WTC11 (cell line): ENCODE measurements at regions not wholly inside any gene's neighbourhood (a gene's known extent, or its start where the extent isn't known, plus 50 kb on each side); places are given as distances from the start of the nearest gene placed in this dataset.

Source experiments
- ATAC-seq: fragments of 200-7000 bp; cut with Tn5 transposase; 2 replicates; pipeline ENCODE4 v1.10.0; 2021; ENCODE audit warnings: mild to moderate bottlenecking, moderate library complexity
- CTCF ChIA-PET: fragments of 300-600 bp; sonication (Branson Sonifier 250); formaldehyde crosslinking; loops from one replicate; lab custom pipeline; 2021; ENCODE audit warnings: antibody characterized with exemption; lab: Charles Lee
- POLR2A ChIA-PET: fragments of 350-600 bp; sonication (Branson Sonifier 250); formaldehyde crosslinking; loops from one replicate; lab custom pipeline; 2021; ENCODE audit warnings: antibody characterized with exemption; lab: Charles Lee
- DNase-seq: peaks from one replicate; pipeline ENCODE4 v3.0.0; 2021; ENCODE audit warnings: low spot score
- H3K27ac Mint-ChIP-seq: 2 replicates; pipeline ENCODE4 v1.8.0; 2021; ENCODE audit warnings: mixed read lengths
- H3K27me3 Mint-ChIP-seq: 2 replicates; pipeline ENCODE4 v1.8.0; 2021; ENCODE audit warnings: low read depth, mild to moderate bottlenecking, moderate library complexity, mixed read lengths
- H3K36me3 Mint-ChIP-seq: 2 replicates; pipeline ENCODE4 v1.8.0; 2021; ENCODE audit warnings: mixed read lengths
- H3K4me1 Mint-ChIP-seq: 2 replicates; pipeline ENCODE4 v1.8.0; 2022; ENCODE audit warnings: mixed read lengths
- H3K4me3 Mint-ChIP-seq: 2 replicates; pipeline ENCODE4 v1.8.0; 2021; ENCODE audit warnings: mild to moderate bottlenecking, moderate library complexity, mixed read lengths
- H3K9me3 Mint-ChIP-seq: 2 replicates; pipeline ENCODE4 v1.8.0; 2021; ENCODE audit warnings: mixed read lengths
- ATF1 ChIP-seq: sonication (generic); formaldehyde crosslinking; IDR thresholded peaks from 2 replicates; pipeline ENCODE4 v1.8.1; 2023; ENCODE audit warnings: mild to moderate bottlenecking, moderate library complexity, missing genetic modification reagents
- CBFB ChIP-seq: sonication (generic); formaldehyde crosslinking; IDR thresholded peaks from 2 replicates; pipeline ENCODE4 v1.8.1; 2022; ENCODE audit warnings: mild to moderate bottlenecking, low read depth, missing genetic modification reagents
- ELF4 ChIP-seq: sonication (generic); formaldehyde crosslinking; IDR thresholded peaks from 2 replicates; pipeline ENCODE4 v1.8.1; 2022; ENCODE audit warnings: low read depth, mild to moderate bottlenecking, moderate library complexity, missing genetic modification reagents
- MYBL2 ChIP-seq: sonication (generic); formaldehyde crosslinking; IDR thresholded peaks from 2 replicates; pipeline ENCODE4 v1.8.1; 2023; ENCODE audit warnings: mild to moderate bottlenecking, moderate library complexity, missing genetic modification reagents
- NFYB ChIP-seq: sonication (generic); formaldehyde crosslinking; conservative IDR thresholded peaks from 2 replicates; pipeline ENCODE4 v1.8.0; 2022; ENCODE audit warnings: low read depth, missing genetic modification reagents
- OVOL2 ChIP-seq: fragments of 250-450 bp; sonication (Bioruptor Pico); IDR thresholded peaks from 2 replicates; pipeline ENCODE4 v1.9.0; 2021; ENCODE audit warnings: mild to moderate bottlenecking, borderline replicate concordance
- SMAD4 ChIP-seq: sonication (generic); formaldehyde crosslinking; IDR thresholded peaks from 2 replicates; pipeline ENCODE4 v1.8.0; 2022; ENCODE audit warnings: mild to moderate bottlenecking, missing genetic modification reagents
- TCF7 ChIP-seq: sonication (generic); formaldehyde crosslinking; IDR thresholded peaks from 2 replicates; pipeline ENCODE4 v1.8.0; 2022; ENCODE audit warnings: mild to moderate bottlenecking, low read depth, missing genetic modification reagents, moderate library complexity
- TF ChIP-seq, protein P1 (sequence below): sonication (generic); formaldehyde crosslinking; conservative IDR thresholded peaks from 2 replicates; pipeline ENCODE4 v1.8.1; 2023; ENCODE audit warnings: mild to moderate bottlenecking, low read depth, missing genetic modification reagents, moderate library complexity
- TF ChIP-seq, protein P2 (sequence below): fragments of 250-450 bp; sonication (Bioruptor Pico); IDR thresholded peaks from 2 replicates; pipeline ENCODE4 v1.9.0; 2021; ENCODE audit warnings: mild to moderate bottlenecking, borderline replicate concordance
- TF ChIP-seq, protein P3 (sequence below): sonication (generic); formaldehyde crosslinking; IDR thresholded peaks from 2 replicates; pipeline ENCODE4 v1.8.1; 2022; ENCODE audit warnings: low read depth, missing genetic modification reagents, borderline replicate concordance
- TF ChIP-seq, protein P4 (sequence below): sonication (generic); formaldehyde crosslinking; IDR thresholded peaks from 2 replicates; pipeline ENCODE4 v1.8.1; 2023; ENCODE audit warnings: mild to moderate bottlenecking, missing genetic modification reagents

DNA sequence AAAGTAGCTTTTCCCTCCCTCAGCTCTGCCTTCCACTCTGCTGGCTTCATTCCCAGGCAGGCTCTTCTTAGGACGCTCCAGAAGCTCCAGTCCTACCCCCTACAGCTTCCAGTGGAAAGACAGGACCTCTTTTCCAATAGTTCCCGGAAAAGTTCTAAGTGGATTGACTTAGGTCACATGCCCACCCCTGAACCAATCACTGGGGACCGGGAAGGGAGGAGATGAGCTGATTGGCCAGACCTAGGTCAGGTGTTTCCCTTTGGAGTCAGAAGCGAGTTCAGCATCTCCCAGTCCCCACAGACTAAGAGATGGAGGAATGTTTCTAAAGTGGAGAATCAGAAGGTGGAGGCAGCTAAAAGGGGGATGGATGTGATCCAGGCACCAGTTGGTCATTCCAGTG is 62.9 kb upstream of the KCNG1 start (continued):
- TF ChIP-seq MYBL2 (CRISPR knock-in tag), result no peak
- no peak for TF ChIP-seq TCF7 (CRISPR knock-in tag)
- no peak for TF ChIP-seq ELF4 (CRISPR knock-in tag)
- no peak for TF ChIP-seq ATF1 (CRISPR knock-in tag)
- peak; percentile 52 for TF ChIP-seq NFYB (CRISPR knock-in tag)
- TF ChIP-seq, protein P1, sequence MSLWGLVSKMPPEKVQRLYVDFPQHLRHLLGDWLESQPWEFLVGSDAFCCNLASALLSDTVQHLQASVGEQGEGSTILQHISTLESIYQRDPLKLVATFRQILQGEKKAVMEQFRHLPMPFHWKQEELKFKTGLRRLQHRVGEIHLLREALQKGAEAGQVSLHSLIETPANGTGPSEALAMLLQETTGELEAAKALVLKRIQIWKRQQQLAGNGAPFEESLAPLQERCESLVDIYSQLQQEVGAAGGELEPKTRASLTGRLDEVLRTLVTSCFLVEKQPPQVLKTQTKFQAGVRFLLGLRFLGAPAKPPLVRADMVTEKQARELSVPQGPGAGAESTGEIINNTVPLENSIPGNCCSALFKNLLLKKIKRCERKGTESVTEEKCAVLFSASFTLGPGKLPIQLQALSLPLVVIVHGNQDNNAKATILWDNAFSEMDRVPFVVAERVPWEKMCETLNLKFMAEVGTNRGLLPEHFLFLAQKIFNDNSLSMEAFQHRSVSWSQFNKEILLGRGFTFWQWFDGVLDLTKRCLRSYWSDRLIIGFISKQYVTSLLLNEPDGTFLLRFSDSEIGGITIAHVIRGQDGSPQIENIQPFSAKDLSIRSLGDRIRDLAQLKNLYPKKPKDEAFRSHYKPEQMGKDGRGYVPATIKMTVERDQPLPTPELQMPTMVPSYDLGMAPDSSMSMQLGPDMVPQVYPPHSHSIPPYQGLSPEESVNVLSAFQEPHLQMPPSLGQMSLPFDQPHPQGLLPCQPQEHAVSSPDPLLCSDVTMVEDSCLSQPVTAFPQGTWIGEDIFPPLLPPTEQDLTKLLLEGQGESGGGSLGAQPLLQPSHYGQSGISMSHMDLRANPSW (CRISPR knock-in tag), result no peak
- TF ChIP-seq SMAD4 (CRISPR knock-in tag), result no peak

DNA sequence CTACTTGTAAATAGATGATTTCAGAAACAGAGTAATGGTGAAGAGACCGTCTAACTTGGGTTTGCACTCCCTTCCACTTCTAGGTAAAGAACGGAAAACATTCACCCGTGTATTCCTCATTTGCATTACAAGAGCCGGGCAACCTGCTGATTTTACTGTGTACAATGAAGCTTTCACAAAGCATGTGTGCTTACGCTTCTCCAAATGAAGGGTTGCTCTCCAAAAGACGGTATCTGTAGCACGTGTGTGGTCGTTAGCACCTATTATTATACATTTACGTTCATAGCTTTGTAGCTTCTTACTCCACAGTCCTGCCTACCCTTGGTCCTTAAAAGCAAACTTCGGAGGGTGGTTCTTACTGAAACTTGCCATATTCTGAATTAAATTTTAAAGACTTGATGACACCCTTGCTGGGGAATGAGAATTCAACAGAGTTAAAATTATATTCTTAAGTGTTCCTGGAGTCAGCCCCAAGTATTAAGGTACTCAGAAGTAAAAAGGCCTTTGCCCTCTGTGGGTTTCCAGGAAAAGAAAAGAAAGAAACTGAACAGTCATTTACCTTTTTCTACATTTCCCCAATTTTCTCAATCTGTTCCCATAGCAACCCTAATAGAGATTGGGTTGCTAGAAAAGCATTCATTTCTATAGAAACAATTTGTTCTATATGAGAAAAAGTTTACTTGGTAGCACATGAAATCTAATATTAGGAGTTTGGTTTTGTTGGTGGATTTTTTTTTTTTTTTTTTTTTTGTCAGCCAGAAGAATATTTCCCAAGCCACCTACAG is 61.9 kb upstream of the KCNG1 start:
- H3K36me3 Mint-ChIP-seq, result no peaks in the 10 kb centered on the region
- no peak overlapping the region for H3K4me3 Mint-ChIP-seq
- H3K4me1 Mint-ChIP-seq, result peaks cover 22% of the 10 kb centered on the region
- ChIA-PET CTCF (interaction anchor here (0.7 to 1.8 kb wide), 6 partner anchors 33 to 290 kb away, joined by 3 to 10 read pairs (median 6); partner anchors contain the start of gene BCAS4), POLR2A (no interaction called here)
- H3K9me3 Mint-ChIP-seq, result no peaks in the 10 kb centered on the region
- DNase-seq (no peak), ATAC-seq (no peak)
- no peak overlapping the region for H3K27ac Mint-ChIP-seq
- TF ChIP-seq CBFB (CRISPR knock-in tag) (no peak), OVOL2 (CRISPR knock-in tag) (no peak), TCF7 (CRISPR knock-in tag) (no peak)
- TF ChIP-seq, protein P2, sequence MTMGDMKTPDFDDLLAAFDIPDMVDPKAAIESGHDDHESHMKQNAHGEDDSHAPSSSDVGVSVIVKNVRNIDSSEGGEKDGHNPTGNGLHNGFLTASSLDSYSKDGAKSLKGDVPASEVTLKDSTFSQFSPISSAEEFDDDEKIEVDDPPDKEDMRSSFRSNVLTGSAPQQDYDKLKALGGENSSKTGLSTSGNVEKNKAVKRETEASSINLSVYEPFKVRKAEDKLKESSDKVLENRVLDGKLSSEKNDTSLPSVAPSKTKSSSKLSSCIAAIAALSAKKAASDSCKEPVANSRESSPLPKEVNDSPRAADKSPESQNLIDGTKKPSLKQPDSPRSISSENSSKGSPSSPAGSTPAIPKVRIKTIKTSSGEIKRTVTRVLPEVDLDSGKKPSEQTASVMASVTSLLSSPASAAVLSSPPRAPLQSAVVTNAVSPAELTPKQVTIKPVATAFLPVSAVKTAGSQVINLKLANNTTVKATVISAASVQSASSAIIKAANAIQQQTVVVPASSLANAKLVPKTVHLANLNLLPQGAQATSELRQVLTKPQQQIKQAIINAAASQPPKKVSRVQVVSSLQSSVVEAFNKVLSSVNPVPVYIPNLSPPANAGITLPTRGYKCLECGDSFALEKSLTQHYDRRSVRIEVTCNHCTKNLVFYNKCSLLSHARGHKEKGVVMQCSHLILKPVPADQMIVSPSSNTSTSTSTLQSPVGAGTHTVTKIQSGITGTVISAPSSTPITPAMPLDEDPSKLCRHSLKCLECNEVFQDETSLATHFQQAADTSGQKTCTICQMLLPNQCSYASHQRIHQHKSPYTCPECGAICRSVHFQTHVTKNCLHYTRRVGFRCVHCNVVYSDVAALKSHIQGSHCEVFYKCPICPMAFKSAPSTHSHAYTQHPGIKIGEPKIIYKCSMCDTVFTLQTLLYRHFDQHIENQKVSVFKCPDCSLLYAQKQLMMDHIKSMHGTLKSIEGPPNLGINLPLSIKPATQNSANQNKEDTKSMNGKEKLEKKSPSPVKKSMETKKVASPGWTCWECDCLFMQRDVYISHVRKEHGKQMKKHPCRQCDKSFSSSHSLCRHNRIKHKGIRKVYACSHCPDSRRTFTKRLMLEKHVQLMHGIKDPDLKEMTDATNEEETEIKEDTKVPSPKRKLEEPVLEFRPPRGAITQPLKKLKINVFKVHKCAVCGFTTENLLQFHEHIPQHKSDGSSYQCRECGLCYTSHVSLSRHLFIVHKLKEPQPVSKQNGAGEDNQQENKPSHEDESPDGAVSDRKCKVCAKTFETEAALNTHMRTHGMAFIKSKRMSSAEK (CRISPR knock-in tag), result no peak
- TF ChIP-seq, protein P3, sequence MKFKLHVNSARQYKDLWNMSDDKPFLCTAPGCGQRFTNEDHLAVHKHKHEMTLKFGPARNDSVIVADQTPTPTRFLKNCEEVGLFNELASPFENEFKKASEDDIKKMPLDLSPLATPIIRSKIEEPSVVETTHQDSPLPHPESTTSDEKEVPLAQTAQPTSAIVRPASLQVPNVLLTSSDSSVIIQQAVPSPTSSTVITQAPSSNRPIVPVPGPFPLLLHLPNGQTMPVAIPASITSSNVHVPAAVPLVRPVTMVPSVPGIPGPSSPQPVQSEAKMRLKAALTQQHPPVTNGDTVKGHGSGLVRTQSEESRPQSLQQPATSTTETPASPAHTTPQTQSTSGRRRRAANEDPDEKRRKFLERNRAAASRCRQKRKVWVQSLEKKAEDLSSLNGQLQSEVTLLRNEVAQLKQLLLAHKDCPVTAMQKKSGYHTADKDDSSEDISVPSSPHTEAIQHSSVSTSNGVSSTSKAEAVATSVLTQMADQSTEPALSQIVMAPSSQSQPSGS (CRISPR knock-in tag), result no peak
- TF ChIP-seq, protein P4, sequence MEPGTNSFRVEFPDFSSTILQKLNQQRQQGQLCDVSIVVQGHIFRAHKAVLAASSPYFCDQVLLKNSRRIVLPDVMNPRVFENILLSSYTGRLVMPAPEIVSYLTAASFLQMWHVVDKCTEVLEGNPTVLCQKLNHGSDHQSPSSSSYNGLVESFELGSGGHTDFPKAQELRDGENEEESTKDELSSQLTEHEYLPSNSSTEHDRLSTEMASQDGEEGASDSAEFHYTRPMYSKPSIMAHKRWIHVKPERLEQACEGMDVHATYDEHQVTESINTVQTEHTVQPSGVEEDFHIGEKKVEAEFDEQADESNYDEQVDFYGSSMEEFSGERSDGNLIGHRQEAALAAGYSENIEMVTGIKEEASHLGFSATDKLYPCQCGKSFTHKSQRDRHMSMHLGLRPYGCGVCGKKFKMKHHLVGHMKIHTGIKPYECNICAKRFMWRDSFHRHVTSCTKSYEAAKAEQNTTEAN, result no peak
- H3K27me3 Mint-ChIP-seq, result peaks cover 6% of the 10 kb centered on the region; the same call in 1 of the 2 replicates
